CD14-positive monocyte (primary cell): ENCODE measurements at regions not wholly inside any gene's neighbourhood (a gene's known extent, or its start where the extent isn't known, plus 50 kb on each side); places are given as distances from the start of the nearest gene placed in this dataset.

Experiments
- DNase-seq, 3 donors: peaks; one replicate each; pipeline ENCODE4 v3.0.0-alpha.2; 2011 to 2022
- H2AFZ ChIP-seq: 2 replicates; pipeline ENCODE4 v1.6.0; 2012; ENCODE audit warnings: mild to moderate bottlenecking, low read depth, low read length, inconsistent platforms; ENCODE audit not compliant: insufficient read depth, poor library complexity, severe bottlenecking
- H3K27ac ChIP-seq, 2 donors: 1 replicate in 1 of 2; 2 replicates in 1 of 2; pipeline ENCODE4 v1.5.1; 2012 to 2013; ENCODE audit warnings: low read length in 2 of 2, control low read depth in 1 of 2, inconsistent platforms in 1 of 2, low read depth in 1 of 2, mild to moderate bottlenecking in 1 of 2
- H3K27me3 ChIP-seq, 2 donors: one replicate each; pipeline versions ENCODE4 v1.6.0 to v1.6.1; 2011 to 2013; ENCODE audit warnings: low read length in 2 of 2; ENCODE audit not compliant: control insufficient read depth in 2 of 2, insufficient read depth in 2 of 2
- H3K36me3 ChIP-seq, 2 donors: replicated peaks in 1 of 2; 1 replicate in 1 of 2; 2 replicates in 1 of 2; pipeline versions ENCODE4 v1.5.1 to v1.6.1; 2012 to 2013; ENCODE audit warnings: low read length in 2 of 2, control low read depth in 1 of 2, inconsistent platforms in 1 of 2, mild to moderate bottlenecking in 1 of 2; ENCODE audit not compliant: insufficient read depth in 2 of 2, control insufficient read depth in 1 of 2
- H3K4me1 ChIP-seq, 2 donors: 1 replicate in 1 of 2; 2 replicates in 1 of 2; pipeline versions ENCODE4 v1.5.1 to v1.6.1; 2012 to 2013; ENCODE audit warnings: low read length in 2 of 2, control low read depth in 1 of 2, inconsistent platforms in 1 of 2, mild to moderate bottlenecking in 1 of 2, moderate library complexity in 1 of 2; ENCODE audit not compliant: insufficient read depth in 2 of 2, control insufficient read depth in 1 of 2
- H3K4me2 ChIP-seq: replicated peaks from 2 replicates; pipeline ENCODE3; 2012; ENCODE audit warnings: low read length, moderate library complexity, mild to moderate bottlenecking; ENCODE audit not compliant: poor library complexity, severe bottlenecking; ENCODE audit errors: extremely low read depth
- H3K4me3 ChIP-seq, 3 experiments: fragments of 200-600 bp in 1 of 3; sonication (generic) in 1 of 3; replicated peaks in 1 of 3; 1 replicate in 2 of 3; 2 replicates in 1 of 3; pipeline ENCODE4 v1.5.1; 2011 to 2013; ENCODE audit warnings: low read length in 3 of 3, mild to moderate bottlenecking in 3 of 3, control low read depth in 2 of 3, low read depth in 2 of 3, inconsistent platforms in 1 of 3, moderate library complexity in 1 of 3
- H3K79me2 ChIP-seq: 2 replicates; pipeline ENCODE4 v1.6.0; 2012; ENCODE audit warnings: mild to moderate bottlenecking, control low read depth, inconsistent platforms, low read length, moderate library complexity; ENCODE audit not compliant: insufficient read depth
- H3K9ac ChIP-seq: 2 replicates; pipeline ENCODE4 v1.6.0; 2017; ENCODE audit warnings: low read length, mild to moderate bottlenecking; ENCODE audit not compliant: insufficient read depth, poor library complexity, severe bottlenecking
- H3K9me3 ChIP-seq, 2 donors: replicated peaks in 1 of 2; 1 replicate in 1 of 2; 2 replicates in 1 of 2; pipeline versions ENCODE4 v1.5.1 to v1.6.1; 2012 to 2013; ENCODE audit warnings: low read length in 2 of 2, control low read depth in 1 of 2; ENCODE audit not compliant: control insufficient read depth in 1 of 2, insufficient read depth in 1 of 2
- H4K20me1 ChIP-seq: 2 replicates; pipeline ENCODE4 v1.6.0; 2012; ENCODE audit warnings: mild to moderate bottlenecking, low read length, control low read depth, moderate library complexity; ENCODE audit not compliant: insufficient read depth
- H3K27ac Mint-ChIP-seq, 7 donors: one replicate each; pipeline ENCODE4 v1.8.0; 2020; ENCODE audit warnings: mild to moderate bottlenecking in 7 of 7, mixed read lengths in 7 of 7, moderate library complexity in 6 of 7, inconsistent platforms in 2 of 7
- H3K27me3 Mint-ChIP-seq, 3 donors: one replicate each; pipeline ENCODE4 v1.8.0; 2021 to 2022; ENCODE audit warnings: low read depth in 3 of 3, mild to moderate bottlenecking in 3 of 3, mixed read lengths in 3 of 3, moderate library complexity in 3 of 3, inconsistent platforms in 1 of 3
- H3K36me3 Mint-ChIP-seq, 2 donors: one replicate each; pipeline ENCODE4 v1.8.0; 2020; ENCODE audit warnings: mixed read lengths in 2 of 2, inconsistent platforms in 1 of 2, mild to moderate bottlenecking in 1 of 2
- H3K4me1 Mint-ChIP-seq: one replicate; pipeline ENCODE4 v1.8.0; 2020; ENCODE audit warnings: mild to moderate bottlenecking, mixed read lengths
- H3K4me3 Mint-ChIP-seq, 2 donors: one replicate each; pipeline ENCODE4 v1.8.0; 2020; ENCODE audit warnings: mild to moderate bottlenecking in 2 of 2, mixed read lengths in 2 of 2, moderate library complexity in 1 of 2
- H3K9me3 Mint-ChIP-seq, 7 donors: one replicate each; pipeline ENCODE4 v1.8.0; 2020 to 2022; ENCODE audit warnings: mixed read lengths in 7 of 7, mild to moderate bottlenecking in 6 of 7, moderate library complexity in 6 of 7, inconsistent platforms in 2 of 7
- WGBS: methylation state at CpG from one replicate; pipeline ENCODE4 v1.1.5; 2013; ENCODE audit warnings: missing lambda C conversion rate; ENCODE audit not compliant: insufficient coverage; 5-methylcytosine and 5-hydroxymethylcytosine counted together
- intact Hi-C, 2 donors: fragments of 100-400 bp; cut with micrococcal nuclease; formaldehyde crosslinking; loops; one replicate each; pipeline versions ENCODE4 v1.15.0 to v1.15.1; 2023
- TF ChIP-seq, protein P1 (sequence below): fragments of 200-600 bp; IDR thresholded peaks from one replicate; pipeline ENCODE4 v1.8.0; 2022; ENCODE audit warnings: antibody characterized with exemption, mild to moderate bottlenecking

DNA sequence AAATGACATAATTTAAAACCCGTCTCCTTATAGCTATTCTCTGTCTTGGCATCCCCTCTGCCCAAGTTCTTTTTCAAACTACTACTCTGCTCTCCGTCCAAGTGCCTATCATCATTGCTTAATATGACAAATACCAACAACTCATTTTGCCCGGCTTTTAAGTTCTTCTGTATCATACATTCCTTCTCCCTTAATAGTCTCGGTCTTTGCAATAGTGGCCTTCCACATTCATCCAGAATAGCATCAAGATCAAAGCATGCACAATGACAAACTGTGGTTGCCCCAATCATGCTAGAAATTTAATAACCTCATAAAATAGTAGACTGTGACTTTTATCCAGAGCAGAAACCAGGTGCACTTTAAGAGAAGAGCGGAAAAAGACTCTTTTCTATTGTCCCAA lies 198.9 kb downstream of the ETV1 start:
- Mint-ChIP-seq H3K4me1 (no peaks in the 10 kb centered on the region), H3K27ac (no peak overlapping the region), H3K27me3 (peaks cover 1 to 3% (median 2%) of the 10 kb centered on the region in 3 donors), H3K4me3 (no peak overlapping the region), H3K36me3 (no peaks in the 10 kb centered on the region), H3K9me3 (peaks cover 0 to 6% (median 2%) of the 10 kb centered on the region in 7 donors)
- Histone ChIP-seq H3K4me2 (no peak overlapping the region), H3K9ac (no peak overlapping the region), H3K36me3 (no peaks in the 10 kb centered on the region), H3K4me3 (no peak overlapping the region), H3K27me3 (no peaks in the 10 kb centered on the region), H4K20me1 (no peaks in the 10 kb centered on the region), H3K79me2 (no peaks in the 10 kb centered on the region), H2AFZ (no peak overlapping the region), H3K9me3 (no peaks in the 10 kb centered on the region), H3K4me1 (no peaks in the 10 kb centered on the region), H3K27ac (no peak overlapping the region)
- TF ChIP-seq, protein P1, sequence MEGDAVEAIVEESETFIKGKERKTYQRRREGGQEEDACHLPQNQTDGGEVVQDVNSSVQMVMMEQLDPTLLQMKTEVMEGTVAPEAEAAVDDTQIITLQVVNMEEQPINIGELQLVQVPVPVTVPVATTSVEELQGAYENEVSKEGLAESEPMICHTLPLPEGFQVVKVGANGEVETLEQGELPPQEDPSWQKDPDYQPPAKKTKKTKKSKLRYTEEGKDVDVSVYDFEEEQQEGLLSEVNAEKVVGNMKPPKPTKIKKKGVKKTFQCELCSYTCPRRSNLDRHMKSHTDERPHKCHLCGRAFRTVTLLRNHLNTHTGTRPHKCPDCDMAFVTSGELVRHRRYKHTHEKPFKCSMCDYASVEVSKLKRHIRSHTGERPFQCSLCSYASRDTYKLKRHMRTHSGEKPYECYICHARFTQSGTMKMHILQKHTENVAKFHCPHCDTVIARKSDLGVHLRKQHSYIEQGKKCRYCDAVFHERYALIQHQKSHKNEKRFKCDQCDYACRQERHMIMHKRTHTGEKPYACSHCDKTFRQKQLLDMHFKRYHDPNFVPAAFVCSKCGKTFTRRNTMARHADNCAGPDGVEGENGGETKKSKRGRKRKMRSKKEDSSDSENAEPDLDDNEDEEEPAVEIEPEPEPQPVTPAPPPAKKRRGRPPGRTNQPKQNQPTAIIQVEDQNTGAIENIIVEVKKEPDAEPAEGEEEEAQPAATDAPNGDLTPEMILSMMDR = no peak
- no peak for DNase-seq
- intact Hi-C loops = no loop called here
- WGBS = 93% methylated on average over 5 of the region's 5 CpGs

DNA sequence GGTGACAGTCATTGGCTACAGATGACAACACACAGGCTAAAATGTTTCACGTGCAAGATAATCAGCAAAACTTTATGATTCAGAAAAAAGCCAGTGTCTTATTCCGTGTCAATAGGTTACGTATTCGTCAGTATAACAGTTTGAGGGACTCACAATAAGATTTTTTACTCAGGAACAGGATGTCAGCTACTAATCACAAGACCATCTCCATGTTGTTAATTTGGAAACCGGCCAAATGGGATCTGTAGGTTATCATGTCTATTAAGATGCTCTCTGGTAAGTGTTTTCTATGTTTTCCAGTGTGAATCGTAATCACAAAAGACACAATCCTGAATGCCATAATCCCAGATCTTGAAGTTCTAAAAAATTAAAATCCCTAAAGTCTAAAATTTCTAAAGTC lies 197.3 kb downstream of the ETV1 start:
- Mint-ChIP-seq H3K27ac (no peak overlapping the region), H3K4me3 (no peak overlapping the region), H3K4me1 (no peaks in the 10 kb centered on the region), H3K36me3 (no peaks in the 10 kb centered on the region), H3K9me3 (peaks cover 0 to 2% (median 2%) of the 10 kb centered on the region in 7 donors), H3K27me3 (peaks cover 1 to 3% (median 1%) of the 10 kb centered on the region in 3 donors)
- Histone ChIP-seq H3K36me3 (no peaks in the 10 kb centered on the region), H3K4me3 (no peak overlapping the region), H3K4me1 (no peaks in the 10 kb centered on the region), H3K4me2 (no peak overlapping the region), H3K27ac (no peak overlapping the region), H4K20me1 (no peaks in the 10 kb centered on the region), H3K9ac (no peak overlapping the region), H3K27me3 (no peaks in the 10 kb centered on the region), H3K9me3 (no peaks in the 10 kb centered on the region), H2AFZ (no peak overlapping the region), H3K79me2 (no peaks in the 10 kb centered on the region)
- DNase-seq = no peak
- TF ChIP-seq, protein P1 = no peak
- intact Hi-C loops = no loop called here
- WGBS = 80% methylated on average over 1 of the region's 6 CpGs
